ENCODE measurements at regions not wholly inside any gene's neighbourhood (a gene's known extent, or its start where the extent isn't known, plus 50 kb on each side); places are given as distances from the start of the nearest gene placed in this dataset.

DNA sequence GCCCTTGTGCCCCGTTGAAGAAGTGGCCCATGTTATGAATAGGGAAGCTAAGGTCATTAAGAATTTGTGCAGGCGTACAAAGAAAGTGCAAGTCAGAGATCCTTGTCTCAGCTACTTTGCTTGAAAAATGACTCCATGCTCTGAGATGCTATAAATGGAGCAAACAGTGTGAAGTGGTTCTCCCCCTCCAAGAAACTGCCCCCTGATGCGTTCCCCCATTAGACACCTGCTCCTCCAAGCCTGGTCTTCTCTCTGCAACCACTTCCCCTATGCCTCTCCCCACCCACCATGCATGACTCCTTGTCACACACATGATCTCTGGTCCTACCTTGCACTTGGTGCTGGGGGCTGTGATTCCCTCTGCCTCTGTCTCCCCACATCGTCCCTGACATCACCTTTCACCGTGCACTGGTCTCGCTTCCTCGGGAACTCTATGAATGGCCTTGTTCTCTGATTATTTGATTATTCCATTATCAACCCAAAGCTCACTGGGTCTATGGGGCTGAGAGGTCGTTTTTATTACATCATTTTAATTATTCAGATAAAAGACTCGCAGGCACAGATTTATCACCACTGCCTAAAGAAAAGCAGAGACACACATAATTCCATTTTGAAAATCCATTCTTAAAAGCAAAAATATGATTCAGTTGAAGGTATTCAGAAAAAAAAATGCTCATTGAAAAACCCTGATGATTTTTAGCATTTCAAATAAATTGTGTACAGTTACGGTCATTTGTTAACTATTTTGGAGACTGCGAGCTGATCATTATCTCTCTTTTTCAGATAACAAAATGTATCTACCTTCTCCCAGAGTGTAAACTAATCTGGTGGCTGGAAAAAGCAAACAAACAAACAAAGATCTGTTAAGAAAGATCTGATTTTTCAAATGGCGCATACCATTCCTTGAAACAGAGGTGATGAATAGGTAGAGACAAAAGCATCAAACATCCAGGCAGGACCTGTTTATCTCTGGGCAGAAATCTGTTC, 294.9 kb downstream of the SOX11 start:
- H3K9me2 ChIP-seq (ENCODE audit: insufficient read depth) = no peaks in the 10 kb centered on the region
- ChIA-PET CTCF (no interaction called here), POLR2A (ENCODE audit: unreplicated experiment) (no interaction called here)
- H3K4me3 ChIP-seq = no peak overlapping the region
- H3F3A ChIP-seq (ENCODE audit: insufficient read depth, low read depth) = no peaks in the 10 kb centered on the region
- H3K9me3 ChIP-seq (ENCODE audit: insufficient read depth, low read depth) = no peaks in the 10 kb centered on the region
- no peaks in the 10 kb centered on the region for H3K36me3 ChIP-seq (ENCODE audit: low read depth)
- H3K4me1 ChIP-seq (replicated peaks; ENCODE audit: insufficient read depth) = no peaks in the 10 kb centered on the region
- H3K27ac ChIP-seq = no peak overlapping the region
- H4K20me1 ChIP-seq (ENCODE audit: insufficient read depth) = no peaks in the 10 kb centered on the region
- intact Hi-C loops (cut with micrococcal nuclease; ENCODE audit: unreplicated experiment) = no loop called here
- no peak overlapping the region for H3K4me2 ChIP-seq
- H3K79me2 ChIP-seq (ENCODE audit: low read depth) = no peaks in the 10 kb centered on the region
- BruUV-seq (replicated peaks) = no TSS peak
- no peak for TF ChIP-seq EZH2 (IDR thresholded peaks at IDR 0.05; ENCODE audit: low read depth)
- TF ChIP-seq, protein P1, sequence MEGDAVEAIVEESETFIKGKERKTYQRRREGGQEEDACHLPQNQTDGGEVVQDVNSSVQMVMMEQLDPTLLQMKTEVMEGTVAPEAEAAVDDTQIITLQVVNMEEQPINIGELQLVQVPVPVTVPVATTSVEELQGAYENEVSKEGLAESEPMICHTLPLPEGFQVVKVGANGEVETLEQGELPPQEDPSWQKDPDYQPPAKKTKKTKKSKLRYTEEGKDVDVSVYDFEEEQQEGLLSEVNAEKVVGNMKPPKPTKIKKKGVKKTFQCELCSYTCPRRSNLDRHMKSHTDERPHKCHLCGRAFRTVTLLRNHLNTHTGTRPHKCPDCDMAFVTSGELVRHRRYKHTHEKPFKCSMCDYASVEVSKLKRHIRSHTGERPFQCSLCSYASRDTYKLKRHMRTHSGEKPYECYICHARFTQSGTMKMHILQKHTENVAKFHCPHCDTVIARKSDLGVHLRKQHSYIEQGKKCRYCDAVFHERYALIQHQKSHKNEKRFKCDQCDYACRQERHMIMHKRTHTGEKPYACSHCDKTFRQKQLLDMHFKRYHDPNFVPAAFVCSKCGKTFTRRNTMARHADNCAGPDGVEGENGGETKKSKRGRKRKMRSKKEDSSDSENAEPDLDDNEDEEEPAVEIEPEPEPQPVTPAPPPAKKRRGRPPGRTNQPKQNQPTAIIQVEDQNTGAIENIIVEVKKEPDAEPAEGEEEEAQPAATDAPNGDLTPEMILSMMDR (conservative IDR thresholded peaks at IDR 0.05) = no peak
- no peak for DNase-seq
- no peak overlapping the region for H2AFZ ChIP-seq
- peaks cover 62% of the 10 kb centered on the region for H3K27me3 ChIP-seq (ENCODE audit: insufficient read depth, low read depth)

DNA sequence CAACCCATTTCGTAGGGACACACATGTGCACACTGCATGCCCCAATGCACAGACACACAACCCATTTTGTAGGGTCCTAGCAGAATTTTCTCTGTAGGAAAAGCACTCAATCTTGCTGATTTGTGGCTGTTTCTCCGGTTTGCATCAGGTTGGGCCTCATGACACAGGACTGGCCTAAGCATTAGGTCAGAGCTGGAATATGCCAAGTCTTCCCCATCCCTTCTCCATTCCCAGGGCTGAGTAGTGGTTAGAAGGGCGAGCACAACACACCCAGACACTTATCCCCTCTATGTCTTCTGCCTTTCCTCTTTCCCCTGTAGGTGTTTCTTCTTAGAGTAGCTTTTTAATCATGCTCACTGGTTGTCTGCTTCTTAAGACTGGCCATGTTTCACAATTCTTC, 295.9 kb downstream of the SOX11 start:
- H3K4me1 ChIP-seq (replicated peaks; ENCODE audit: insufficient read depth) = no peaks in the 10 kb centered on the region
- no peak overlapping the region for H3K4me2 ChIP-seq
- H3K27me3 ChIP-seq (ENCODE audit: insufficient read depth, low read depth) = peaks cover 58% of the 10 kb centered on the region
- no peak for DNase-seq
- no peak overlapping the region for H2AFZ ChIP-seq
- no peaks in the 10 kb centered on the region for H3F3A ChIP-seq (ENCODE audit: insufficient read depth, low read depth)
- CTCF ChIA-PET = no interaction called here
- H3K4me3 ChIP-seq = no peak overlapping the region
- H3K9me2 ChIP-seq (ENCODE audit: insufficient read depth) = no peaks in the 10 kb centered on the region
- H3K36me3 ChIP-seq (ENCODE audit: low read depth) = no peaks in the 10 kb centered on the region
- no peaks in the 10 kb centered on the region for H4K20me1 ChIP-seq (ENCODE audit: insufficient read depth)
- no peak overlapping the region for H3K27ac ChIP-seq
- intact Hi-C loops (cut with micrococcal nuclease; ENCODE audit: unreplicated experiment) = no loop called here
- TF ChIP-seq EZH2 (IDR thresholded peaks at IDR 0.05; ENCODE audit: low read depth) = no peak
- TF ChIP-seq, protein P1 (conservative IDR thresholded peaks at IDR 0.05) = no peak
- POLR2A ChIA-PET (ENCODE audit: unreplicated experiment) = no interaction called here
- BruUV-seq (replicated peaks) = no TSS peak
- H3K9me3 ChIP-seq (ENCODE audit: insufficient read depth, low read depth) = no peaks in the 10 kb centered on the region
- no peaks in the 10 kb centered on the region for H3K79me2 ChIP-seq (ENCODE audit: low read depth)

DNA sequence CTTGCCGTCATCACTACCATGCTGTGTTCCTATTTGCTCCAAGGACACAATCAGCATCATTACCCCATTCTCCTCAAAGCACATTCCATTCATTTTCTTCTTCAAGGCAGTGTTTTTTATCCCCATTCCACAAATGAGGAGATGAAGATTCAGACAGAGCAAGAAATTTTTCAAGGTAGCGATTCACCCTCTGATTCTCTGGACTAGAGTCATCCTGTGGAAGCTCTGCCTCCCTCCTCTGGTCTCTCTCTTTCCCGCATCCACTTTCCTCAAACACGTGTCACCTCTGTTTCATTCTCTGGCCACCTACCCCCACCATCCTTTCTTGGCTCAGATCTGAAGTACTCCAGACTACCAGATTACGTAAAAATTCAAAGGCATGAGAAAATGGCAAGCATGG, 297.9 kb downstream of the SOX11 start:
- H3K4me1 ChIP-seq (replicated peaks; ENCODE audit: insufficient read depth) = no peaks in the 10 kb centered on the region
- H3K79me2 ChIP-seq (ENCODE audit: low read depth) = no peaks in the 10 kb centered on the region
- no peak for DNase-seq
- H3K9me2 ChIP-seq (ENCODE audit: insufficient read depth) = no peaks in the 10 kb centered on the region
- no TSS peak for BruUV-seq (replicated peaks)
- ChIA-PET POLR2A (ENCODE audit: unreplicated experiment) (no interaction called here), CTCF (no interaction called here)
- peaks cover 43% of the 10 kb centered on the region for H3K27me3 ChIP-seq (ENCODE audit: insufficient read depth, low read depth)
- TF ChIP-seq, protein P1 (conservative IDR thresholded peaks at IDR 0.05) = no peak
- TF ChIP-seq EZH2 (IDR thresholded peaks at IDR 0.05; ENCODE audit: low read depth) = no peak
- H3K27ac ChIP-seq = no peak overlapping the region
- H2AFZ ChIP-seq = no peak overlapping the region
- no peak overlapping the region for H3K4me3 ChIP-seq
- no peaks in the 10 kb centered on the region for H3F3A ChIP-seq (ENCODE audit: insufficient read depth, low read depth)
- no peaks in the 10 kb centered on the region for H3K9me3 ChIP-seq (ENCODE audit: insufficient read depth, low read depth)
- no peaks in the 10 kb centered on the region for H4K20me1 ChIP-seq (ENCODE audit: insufficient read depth)
- no peak overlapping the region for H3K4me2 ChIP-seq
- H3K36me3 ChIP-seq (ENCODE audit: low read depth) = no peaks in the 10 kb centered on the region
- intact Hi-C loops (cut with micrococcal nuclease; ENCODE audit: unreplicated experiment) = no loop called here

All from PC-9 (cell line).